Ammon's horn (tissue), 1 donor: ENCODE measurements at regions not wholly inside any gene's neighbourhood (a gene's known extent, or its start where the extent isn't known, plus 50 kb on each side); places are given as distances from the start of the nearest gene placed in this dataset.
A peak's percentile ranks its signal among the peaks of the same experiment; 100 is the strongest.
"Not testable (repeated sequence)": the region's sequence is repeated elsewhere in the genome, so short reads cannot be mapped to it uniquely, and the experiment has no call there.

Source experiments
- DNase-seq: peaks from one replicate; pipeline ENCODE4 v3.0.0-alpha.2; 2016; ENCODE audit warnings: low spot score

GRCh38 chr9:73219985-73220626 lies 68.4 kb downstream of the ANXA1 start:
- no peak for DNase-seq

GRCh38 chr9:73223594-73223993 lies 71.9 kb downstream of the ANXA1 start:
- no peak for DNase-seq

GRCh38 chr9:73229543-73229942 lies 77.9 kb downstream of the ANXA1 start:
- no peak for DNase-seq

DNA sequence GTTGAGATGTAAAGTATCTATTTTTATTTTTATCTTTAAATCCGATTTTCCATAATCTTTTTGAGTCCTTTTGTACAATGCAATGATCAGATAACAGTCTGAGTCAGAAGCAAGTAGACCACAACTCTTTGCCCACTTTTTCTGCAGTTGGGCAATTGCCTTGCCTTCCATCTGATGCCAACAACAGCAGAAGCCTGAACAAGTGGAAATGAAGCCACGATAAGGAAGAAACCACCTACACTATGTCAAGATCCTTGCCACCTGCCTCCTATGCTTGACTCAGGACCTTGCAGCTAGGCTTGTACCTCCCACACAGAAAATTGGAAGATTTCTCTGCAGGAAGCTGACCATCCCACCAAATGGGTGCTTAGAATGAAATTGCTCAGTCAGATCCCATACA lies 78.6 kb downstream of the ANXA1 start:
- no peak for DNase-seq

- DNase-seq, result no peak
Measured at GRCh38 chr9:73231203-73231602, 79.5 kb downstream of the ANXA1 start.

DNA sequence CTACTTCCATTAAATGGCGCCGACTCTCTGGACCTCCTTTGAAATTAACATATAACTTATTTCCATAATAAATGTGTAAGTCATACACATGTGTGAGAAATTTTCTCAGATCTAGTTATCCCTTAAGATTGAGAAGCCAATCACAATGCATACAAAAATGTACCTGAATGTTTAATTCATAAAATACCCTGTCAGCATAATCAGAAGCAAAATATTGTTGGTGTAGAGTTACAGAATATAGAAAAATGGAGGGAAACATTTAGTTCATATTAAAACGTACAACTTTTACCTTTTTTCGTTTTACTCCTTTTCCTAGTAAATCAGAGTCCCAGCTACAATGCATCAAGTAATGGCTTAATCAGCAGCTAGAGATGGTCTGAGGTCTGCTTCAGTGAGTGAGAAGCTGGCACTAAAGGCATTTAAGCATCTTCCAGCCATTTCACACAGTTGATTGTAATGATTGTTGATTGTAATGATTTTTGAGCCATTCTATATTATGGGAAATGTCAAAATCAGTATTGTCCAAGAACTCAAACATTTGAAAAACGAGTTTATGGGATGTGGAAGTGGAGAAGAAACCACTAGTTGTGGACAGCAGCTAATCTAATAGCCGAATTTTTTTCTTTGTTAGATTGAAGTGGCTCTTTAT lies 81.8 kb downstream of the ANXA1 start:
- no peak for DNase-seq

DNA sequence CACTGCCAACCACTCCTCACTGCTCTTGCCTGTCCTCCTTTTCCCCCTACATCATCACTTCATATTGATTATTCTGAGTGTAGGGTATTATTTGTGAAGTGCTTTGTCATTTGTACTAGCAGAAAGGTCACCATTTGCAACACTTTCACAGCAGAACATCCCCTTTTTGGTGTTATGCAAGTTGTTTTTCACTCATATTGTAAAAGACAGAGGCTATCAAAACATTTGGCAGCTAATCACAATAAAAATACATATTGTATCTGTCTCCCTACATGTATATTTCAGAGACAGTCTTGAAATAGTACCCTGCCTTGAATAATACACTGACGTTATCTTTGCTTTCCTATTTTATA lies 82.3 kb downstream of the ANXA1 start:
- no peak for DNase-seq

- DNase-seq, result no peak
Measured at GRCh38 chr9:73237140-73237539, 85.5 kb downstream of the ANXA1 start.

DNA sequence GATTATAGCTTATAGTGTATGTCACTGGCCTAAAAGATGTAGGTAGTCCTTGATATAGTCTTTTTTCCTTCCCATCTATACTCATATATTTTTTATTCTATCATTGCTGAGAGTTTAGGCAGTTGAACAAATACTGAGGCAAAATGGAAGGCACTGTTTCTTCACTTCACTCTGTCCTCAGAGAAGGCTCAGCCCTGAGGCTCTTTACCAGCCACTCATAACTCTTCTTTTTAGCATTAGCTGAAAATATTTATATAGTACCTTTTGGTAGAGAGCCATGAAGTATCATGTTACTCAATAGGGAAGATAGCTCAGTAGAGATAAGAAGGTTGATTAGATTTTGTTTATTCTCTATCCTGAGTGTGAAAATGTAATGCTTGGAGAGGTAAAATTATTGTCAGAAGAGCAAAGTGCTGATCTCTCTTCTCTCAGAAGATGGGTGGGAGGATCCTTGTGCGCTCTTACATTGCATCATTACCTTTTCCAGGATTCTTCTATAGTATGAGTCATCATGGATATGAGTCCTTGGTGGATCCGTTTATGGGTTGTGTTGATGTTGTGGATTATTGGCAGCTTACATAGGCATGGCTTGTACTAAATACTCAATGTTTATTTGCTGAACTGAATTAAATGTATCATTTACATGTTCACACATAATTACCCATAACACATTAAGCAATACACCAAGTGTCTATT lies 88.1 kb downstream of the ANXA1 start:
- no peak for DNase-seq

DNA sequence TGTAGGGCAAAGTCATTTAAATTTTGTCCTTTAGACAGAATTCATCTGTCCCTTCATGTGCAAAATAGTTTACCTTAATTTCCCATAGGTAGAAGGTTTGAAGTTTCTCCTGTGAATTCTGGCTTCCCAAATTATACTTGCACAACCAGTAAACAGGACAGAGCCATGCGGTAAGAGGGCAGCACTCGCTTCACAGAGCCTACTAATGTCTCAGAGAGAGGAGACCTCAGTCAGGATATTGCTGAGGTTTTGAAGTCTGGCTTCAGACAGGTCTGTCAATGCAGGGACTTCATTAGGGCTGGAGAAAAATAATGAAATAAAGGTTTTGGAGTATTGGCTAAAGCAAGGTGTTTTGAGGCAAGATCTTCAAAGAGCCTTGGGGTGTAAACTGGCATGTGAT lies 91.4 kb downstream of the ANXA1 start:
- DNase-seq, result no peak

DNA sequence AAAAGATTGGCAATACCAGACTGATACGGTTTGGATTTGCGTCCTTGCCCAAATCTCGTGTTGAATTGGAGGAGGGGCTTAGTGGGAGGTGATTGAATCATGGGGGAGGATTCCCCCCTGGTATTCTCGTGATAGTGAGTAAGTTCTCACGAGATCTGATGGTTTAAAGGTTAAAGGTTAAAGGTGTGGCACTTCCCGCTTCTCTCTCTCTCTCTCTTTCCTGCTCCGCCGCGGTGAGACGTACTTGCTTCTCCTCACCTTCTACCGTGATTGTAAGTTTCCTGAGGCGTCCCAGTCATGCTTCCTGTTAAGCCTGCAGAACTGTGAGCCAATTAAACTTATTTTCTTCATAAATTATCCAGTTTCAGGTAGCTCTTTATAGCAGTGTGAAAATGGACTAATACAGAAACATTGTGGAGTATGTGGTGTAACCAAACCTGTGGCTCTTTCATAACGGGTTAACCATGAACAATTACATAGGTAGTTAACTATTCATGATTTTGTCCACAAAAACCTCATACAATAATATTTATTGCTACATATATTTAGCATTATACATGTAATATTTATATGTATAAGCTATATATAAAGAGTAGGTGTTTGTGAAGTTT lies 107.5 kb downstream of the ANXA1 start:
- no peak for DNase-seq

DNA sequence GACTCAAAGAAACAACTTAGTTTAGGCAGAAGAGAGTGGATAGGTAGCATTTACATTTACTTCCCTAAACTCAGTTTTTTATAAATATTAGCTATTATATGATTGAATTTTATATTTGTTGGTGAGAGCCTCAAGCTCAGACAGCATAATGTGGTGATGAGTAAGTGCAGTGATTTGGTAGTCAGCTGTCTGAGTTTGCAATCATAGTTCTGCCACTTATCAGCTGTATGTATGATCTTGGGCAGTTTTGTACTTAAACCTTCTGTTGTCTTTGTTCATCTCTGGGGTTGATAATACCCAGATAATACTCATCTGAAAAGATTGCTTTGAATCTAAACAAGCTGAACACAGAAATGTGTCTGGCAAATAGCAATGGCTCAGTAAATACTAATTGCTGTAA lies 108.8 kb downstream of the ANXA1 start:
- no peak for DNase-seq

DNA sequence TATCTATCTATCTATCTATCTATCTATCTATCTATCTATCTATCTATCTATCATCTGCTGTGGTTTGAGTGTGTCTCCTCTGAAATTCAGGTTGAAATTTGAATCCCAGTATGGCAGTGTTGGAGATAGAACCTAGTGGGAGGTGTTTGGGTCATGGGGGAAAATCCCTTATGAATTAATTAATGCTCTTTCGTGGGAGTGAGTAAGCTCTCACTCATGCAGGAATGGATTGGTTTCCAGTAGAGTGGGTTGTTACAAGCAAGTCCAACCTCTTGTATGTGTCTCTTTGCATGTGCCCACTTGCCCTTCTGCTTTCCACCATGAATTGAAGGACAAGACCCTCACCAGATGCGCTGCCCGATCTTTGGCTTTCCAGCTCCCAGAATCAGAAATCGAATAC lies 113.0 kb downstream of the ANXA1 start:
- DNase-seq, result no peak

- DNase-seq, result no peak
Measured at GRCh38 chr9:73265876-73266275, 114.2 kb downstream of the ANXA1 start.

DNA sequence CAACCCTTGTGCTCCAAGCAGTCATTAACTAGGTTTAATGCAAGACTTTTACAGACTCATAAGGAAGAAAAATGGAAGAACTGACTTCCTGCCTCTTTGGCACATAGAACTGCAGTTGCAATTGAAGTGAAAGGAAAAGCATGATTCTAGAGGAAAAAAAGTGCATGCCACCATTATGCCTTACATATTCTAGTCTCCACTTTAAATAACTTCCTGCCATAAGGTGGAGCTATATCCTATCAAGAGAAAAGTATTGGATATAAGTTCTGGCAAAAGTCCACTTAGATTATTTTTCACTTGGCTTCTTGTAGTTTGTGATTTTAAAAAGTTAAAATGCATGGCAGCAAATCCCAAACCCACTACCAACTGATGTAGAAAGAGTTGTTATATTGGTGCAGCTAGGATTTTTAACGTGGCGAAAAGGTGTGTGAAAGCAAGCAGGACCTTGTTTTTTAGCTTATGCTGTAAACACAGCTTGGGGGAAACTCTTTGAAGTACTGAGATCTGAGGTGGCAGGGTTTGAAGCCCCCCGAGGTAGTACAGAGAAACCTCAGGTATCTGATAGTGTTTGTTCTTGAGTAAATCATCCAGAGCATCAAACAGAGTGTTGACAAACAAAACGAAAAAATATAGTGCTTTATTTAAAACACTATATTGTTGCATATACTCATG lies 117.9 kb downstream of the ANXA1 start:
- DNase-seq, result peak; percentile 3

DNA sequence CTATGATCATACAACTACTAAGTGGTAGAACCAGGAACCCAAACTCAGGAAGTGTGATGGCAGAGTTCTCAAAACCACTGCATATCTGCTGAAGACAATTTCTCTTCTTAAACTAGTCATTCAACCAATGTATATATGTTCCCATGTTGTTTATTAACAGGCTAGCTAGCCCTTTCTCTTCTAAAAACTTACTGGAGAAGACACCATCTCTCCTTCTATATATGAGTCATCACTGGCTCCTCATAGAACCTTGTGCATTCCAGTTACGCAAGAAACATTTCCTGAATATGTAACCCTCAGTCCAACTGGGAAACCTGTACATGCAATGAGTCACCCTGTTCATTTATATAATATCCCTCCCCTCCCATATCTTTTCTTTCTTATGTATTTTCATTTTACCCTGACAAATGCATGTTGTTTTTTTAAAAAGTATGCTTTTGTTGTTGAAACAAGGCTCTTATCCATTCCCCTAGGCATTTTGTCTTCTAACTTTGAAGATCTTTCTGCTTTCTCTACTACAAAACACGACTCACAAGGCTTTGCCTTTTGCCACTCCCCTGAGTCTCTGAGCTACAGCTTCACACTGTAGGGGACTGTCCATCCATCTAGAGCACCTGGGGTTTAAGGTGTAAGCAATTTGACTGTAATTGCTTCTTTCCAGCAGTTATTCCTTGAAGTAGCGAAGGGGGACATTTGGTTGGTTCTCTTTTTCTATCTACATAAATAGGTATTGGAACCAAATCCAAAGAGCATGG lies 119.5 kb downstream of the ANXA1 start:
- no peak for DNase-seq

- DNase-seq, result no peak
Measured at GRCh38 chr9:73280113-73280512, 128.4 kb downstream of the ANXA1 start.

DNA sequence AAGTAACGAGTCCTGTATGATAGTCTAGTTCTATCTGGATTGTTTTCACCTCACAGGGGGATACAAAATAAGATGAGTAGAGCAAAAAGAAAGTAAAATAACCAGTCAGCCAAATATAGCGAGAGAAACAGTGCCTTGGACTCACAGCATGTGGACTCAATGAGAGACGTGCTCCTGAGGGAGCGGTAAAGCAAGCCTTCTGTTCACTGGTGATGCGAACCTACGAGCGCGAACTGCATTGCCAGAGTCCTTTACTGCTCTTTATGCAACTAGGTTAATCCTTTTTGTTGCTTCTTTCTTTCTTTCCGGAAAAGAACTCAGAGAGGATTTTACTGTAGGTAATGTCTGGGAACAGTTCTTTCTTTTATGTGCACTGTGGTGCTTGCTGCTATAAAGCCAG lies 132.7 kb downstream of the ANXA1 start:
- no peak for DNase-seq

GRCh38 chr9:73294336-73294735 lies 142.7 kb downstream of the ANXA1 start:
- no peak for DNase-seq

- DNase-seq, result no peak
Measured at GRCh38 chr9:73325983-73326382, 174.3 kb downstream of the ANXA1 start.

GRCh38 chr9:73327149-73327548 lies 175.5 kb downstream of the ANXA1 start:
- DNase-seq, result no peak

- DNase-seq, result not testable (repeated sequence)
Measured at GRCh38 chr9:73337182-73337581, 185.5 kb downstream of the ANXA1 start.
